Activated CD4-positive, alpha-beta T cell treated with anti-CD3 and anti-CD28 coated beads for 1 hour (primary cell): ENCODE measurements at regions not wholly inside any gene's neighbourhood (a gene's known extent, or its start where the extent isn't known, plus 50 kb on each side); places are given as distances from the start of the nearest gene placed in this dataset.
"Not testable (repeated sequence)": the region's sequence is repeated elsewhere in the genome, so short reads cannot be mapped to it uniquely, and the experiment has no call there.

Experiments used
- DNase-seq: peaks from one replicate; pipeline ENCODE4 v3.0.0-alpha.2; 2020

GRCh38 chr2:37722971-37723370 lies 51.5 kb upstream of the CDC42EP3 start:
- DNase-seq, result not testable (repeated sequence)

- DNase-seq, result no peak
Observed at GRCh38 chr2:37730037-37730818, 58.8 kb upstream of the CDC42EP3 start.

- not testable (repeated sequence) for DNase-seq
Observed at GRCh38 chr2:37732412-37732811, 61.0 kb upstream of the CDC42EP3 start.

DNA sequence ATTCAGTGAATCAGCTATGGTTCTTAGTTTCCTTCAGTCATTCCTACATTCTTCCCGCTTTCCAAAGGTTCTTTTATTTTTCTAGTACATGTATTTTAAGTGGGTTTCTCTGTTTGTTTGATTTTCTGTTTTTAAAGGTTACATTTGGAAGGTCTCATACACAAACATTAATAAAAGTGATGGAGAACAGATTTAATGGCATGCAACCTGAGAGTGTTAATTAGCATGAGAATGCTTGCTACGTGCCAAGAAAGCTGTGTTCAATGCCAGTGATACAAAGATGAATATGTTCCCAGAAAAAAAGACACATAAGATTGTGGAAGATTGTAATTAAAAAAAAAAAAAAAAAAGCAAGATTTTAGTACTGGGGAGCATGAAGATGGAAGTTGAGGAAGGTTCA lies 61.8 kb upstream of the CDC42EP3 start:
- no peak for DNase-seq

GRCh38 chr2:37733955-37734354 lies 62.5 kb upstream of the CDC42EP3 start:
- not testable (repeated sequence) for DNase-seq

GRCh38 chr2:37734891-37735523 lies 63.6 kb upstream of the CDC42EP3 start:
- not testable (repeated sequence) for DNase-seq

DNA sequence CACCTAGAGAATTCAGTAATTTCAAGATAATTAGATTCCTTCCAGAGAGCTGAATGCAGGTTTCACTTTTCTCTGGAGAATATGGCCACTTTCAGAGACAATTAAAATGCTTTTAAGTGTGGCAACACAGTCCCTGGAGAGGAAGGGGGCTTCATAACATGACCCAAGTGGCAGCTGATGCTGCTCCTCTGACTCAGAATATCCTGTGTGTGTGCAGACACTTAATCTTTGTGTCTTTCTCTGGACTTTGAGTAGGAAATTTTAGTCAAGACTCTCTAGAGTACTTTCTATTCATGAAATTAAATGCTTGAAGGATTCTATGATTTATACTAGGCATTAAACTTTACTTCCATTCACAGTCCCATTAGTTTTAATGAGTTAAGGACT lies 64.1 kb upstream of the CDC42EP3 start:
- DNase-seq, result not testable (repeated sequence)

DNA sequence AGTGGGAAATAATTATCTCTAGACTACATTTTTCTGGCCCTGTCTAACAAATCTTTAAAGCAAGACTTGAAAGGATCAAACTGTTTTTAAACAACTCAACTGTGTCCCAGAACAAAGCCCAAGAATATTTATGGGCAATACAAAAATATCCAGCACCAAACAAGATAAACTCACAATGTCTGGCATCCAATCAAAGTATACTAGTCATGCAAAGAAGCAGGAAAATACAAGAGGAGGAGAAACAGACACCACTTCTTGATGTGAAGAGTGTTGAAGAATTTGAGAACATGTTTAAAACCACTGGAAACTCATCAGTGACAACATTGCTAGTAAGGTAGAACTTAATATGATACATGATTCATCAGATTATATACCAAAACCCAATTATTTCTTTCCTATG lies 66.1 kb upstream of the CDC42EP3 start:
- DNase-seq, result no peak

DNA sequence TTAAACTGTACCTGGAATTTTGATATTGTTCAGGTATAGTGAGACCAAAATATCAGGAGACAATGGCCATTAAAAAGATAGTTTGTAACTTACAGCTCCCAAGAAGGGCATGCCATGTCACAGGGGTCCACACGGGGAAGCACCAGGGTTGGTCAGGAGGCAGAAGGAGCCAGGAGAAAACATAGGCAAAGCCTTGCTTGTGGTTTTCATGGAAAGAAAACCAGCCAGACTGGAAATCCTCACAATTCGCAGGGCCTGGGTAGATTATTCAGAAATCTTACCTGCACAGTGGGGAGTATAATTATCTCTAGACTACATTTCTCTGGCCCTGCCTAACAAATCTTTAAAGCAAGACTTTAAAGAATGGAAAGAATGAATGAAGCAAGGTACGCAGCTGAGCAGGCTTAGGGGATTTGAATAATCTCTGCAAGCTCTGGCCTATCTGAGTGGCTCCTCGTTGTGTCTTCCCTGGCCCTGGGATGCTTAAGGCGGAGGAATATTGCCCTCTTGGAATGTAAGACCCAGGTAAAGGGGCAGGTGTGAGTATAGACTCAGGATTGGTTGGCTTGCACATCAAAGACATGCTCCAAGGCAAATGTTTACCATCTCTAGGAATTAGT lies 66.9 kb upstream of the CDC42EP3 start:
- no peak for DNase-seq

- DNase-seq, result no peak
Observed at GRCh38 chr2:37739153-37739552, 67.7 kb upstream of the CDC42EP3 start.

DNA sequence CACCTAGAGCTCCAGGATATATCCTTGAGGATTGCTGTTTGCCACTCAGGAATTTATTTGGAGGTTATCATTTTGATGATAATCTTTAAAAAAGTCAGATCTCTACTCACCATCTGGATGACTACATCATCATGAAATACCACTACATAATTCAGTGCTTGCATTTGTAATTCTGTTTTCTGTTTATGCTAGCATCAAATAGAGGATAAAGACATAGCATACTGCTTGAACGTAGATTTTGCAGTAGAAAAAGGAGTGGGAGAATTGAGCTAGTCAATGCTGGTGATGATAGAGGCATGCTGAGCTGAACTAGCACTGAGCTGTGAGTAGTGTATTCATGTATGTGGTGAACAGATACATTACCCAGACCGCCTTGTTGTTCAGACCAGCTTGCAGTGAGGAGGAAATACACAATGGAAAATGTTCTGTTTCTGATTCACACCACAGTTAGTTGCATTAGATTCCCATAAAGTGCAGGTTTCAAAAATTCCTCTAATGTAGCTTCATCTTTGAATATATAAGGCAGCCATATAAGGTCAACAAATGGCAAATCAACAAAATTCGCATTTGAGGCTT lies 68.8 kb upstream of the CDC42EP3 start:
- DNase-seq, result no peak

GRCh38 chr2:37742286-37742685 lies 70.8 kb upstream of the CDC42EP3 start:
- no peak for DNase-seq

DNA sequence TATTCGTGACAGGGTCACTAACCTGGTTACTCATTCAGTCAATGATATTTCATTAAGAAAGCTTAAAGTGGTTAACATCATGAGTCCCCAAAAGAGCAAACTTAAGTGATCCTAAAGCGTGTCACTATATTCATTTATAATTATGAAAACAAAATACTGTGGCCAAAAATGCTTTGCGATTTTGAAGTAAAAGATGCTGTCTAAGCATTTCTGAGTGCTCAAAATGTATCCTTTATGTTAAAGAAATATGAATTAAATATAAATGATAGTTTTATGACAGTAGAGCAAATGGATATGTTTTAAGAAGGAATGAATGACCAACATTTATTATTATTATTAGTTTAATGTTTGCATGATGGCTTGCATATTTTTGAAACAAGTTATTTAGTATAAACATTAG lies 72.6 kb upstream of the CDC42EP3 start:
- no peak for DNase-seq

DNA sequence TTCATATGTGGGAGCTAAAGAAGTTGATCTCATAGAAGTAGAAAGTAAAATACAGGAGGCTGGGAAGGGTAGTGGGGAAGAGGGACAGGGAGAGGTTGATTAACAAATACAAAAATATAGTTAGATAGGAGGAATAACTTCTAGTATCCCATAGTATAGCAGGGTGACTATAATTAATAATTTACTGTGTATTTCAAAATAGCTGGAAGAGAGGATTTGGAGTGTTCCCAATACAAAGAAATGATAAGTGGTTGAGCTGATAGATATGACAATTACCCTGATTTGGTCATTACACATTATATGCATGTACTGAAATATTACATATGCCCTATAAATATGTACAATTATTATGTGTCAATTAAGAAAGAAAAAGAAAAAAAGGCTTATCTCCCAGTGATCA lies 73.5 kb upstream of the CDC42EP3 start:
- not testable (repeated sequence) for DNase-seq

GRCh38 chr2:37746011-37746410 lies 74.6 kb upstream of the CDC42EP3 start:
- not testable (repeated sequence) for DNase-seq

DNA sequence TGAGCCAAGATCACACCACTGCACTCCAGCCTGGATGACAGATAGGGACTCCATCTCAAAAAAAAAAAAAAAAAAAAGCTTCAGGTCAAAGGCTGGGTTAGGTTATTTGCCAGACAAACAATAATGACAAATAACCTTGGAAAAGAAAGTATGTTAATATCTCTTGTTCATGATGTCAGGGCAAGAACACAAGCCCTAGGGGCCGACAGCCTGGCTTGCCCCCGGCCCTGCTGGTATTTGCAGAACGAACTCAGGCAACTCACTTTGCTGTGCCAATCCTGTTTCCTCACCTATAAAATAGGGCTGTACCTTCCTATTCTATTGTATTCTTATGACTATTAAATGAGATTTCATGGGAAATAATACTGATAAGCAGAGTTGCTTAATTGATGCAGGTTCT lies 75.4 kb upstream of the CDC42EP3 start:
- no peak for DNase-seq

DNA sequence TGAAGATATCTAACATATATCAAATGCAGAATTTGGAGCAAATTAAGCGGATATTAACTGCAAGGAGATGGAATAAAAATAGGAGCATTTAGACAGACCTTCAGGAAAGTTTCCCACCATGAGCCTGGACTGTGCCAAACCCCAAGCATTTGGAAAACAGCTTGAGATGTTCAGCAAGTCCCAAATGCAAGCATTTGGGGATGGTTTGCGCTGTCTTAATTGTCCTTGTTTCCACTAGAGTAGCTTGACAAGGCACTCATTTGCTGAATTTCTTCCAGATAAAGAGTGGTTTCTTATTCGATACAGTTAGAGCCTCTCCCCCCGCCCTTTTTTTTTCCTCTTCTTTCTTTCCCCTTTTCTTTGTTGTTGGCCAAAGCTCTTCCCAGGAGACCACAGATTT lies 77.1 kb upstream of the CDC42EP3 start:
- no peak for DNase-seq

- DNase-seq, result not testable (repeated sequence)
Observed at GRCh38 chr2:37750286-37750685, 78.8 kb upstream of the CDC42EP3 start.

GRCh38 chr2:37752766-37753165 lies 81.3 kb upstream of the CDC42EP3 start:
- no peak for DNase-seq

DNA sequence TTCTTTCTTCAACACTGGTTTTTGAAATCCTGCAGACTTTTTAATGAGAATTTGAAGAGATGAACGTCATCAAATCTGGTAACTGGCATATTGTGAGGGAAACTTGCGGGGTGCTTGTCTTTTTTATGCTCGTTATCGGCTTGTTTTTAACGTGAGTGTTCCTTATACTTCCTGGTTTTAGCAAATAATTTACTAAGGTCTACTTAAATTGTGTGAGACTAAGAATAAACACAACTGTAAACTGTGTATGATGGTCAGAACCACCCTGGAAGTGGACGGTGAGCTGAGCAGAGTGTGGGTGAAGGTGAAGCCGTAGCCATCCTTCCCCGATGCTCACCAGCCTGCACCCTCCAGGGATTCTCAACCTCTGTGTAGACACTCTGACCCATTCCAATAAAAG lies 82.3 kb upstream of the CDC42EP3 start:
- DNase-seq, result no peak

DNA sequence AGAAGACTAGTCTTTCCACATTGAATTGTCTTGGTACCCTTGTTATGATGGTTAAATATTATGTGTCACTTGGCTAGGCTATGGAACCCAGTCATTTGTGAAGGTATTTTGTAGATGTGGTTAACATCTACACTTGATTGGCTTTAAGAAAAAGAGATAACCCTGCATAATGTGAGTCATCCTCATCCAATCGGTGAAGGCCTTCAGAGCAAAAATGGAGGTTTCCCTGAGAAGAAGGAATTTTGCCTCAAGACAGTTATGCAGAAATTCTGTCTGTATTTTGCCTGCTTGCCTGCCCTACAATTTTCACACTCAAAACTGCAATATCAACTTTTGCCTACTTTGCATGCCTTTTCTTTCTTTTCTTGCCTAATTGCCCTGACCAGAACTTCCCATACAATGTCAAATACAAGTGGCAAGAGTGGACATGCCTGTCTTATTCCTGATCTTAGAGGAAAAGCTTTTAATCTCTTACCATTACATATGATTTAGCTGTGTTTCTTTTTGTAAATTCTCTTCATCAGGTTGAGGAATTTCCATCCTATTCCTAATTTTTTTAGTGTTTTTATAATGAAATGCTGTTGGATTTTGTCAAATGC lies 84.6 kb upstream of the CDC42EP3 start:
- DNase-seq, result not testable (repeated sequence)

DNA sequence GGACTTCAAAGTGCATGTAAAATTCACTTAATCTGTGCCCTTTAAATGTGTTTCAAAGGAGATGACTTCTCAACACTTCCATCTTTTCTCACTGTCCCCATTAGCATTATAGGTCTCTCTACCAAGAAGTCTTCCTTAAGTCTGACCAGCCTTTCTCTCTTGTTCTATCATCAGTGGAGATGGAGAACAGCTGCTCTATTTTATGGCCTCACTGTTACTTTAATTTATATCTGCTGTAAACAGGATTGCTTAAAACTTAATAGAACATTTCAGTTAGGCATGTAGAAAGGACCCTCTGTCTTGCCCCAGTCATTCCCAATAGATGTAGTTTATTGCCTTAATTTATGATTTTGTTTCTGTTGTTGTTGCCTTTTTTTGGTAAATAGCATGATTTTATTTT lies 86.0 kb upstream of the CDC42EP3 start:
- DNase-seq, result not testable (repeated sequence)

DNA sequence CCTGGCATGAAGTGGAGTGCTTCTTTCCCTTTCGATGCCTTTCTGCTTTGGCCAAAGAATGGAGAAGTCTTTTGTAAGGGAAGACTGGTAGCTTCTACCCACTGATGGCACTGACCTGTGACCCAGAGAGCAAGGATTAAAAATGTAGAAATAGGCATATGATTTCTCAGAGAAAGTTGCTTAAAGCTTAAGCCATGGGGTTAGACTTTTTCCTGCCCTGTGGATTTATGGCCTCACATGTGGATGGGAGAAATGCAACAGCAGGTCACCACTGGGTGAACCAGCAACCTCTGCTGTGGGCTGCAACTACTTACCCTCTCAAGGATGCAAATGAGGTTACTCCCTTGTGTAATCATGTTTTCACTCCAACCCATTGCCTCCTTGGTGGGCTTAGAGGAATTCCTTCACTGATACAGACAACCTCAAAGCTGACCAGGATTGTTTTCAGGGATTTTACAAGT lies 86.7 kb upstream of the CDC42EP3 start:
- not testable (repeated sequence) for DNase-seq
